ENCODE measurements at regions not wholly inside any gene's neighbourhood (a gene's known extent, or its start where the extent isn't known, plus 50 kb on each side); places are given as distances from the start of the nearest gene placed in this dataset.

DNA sequence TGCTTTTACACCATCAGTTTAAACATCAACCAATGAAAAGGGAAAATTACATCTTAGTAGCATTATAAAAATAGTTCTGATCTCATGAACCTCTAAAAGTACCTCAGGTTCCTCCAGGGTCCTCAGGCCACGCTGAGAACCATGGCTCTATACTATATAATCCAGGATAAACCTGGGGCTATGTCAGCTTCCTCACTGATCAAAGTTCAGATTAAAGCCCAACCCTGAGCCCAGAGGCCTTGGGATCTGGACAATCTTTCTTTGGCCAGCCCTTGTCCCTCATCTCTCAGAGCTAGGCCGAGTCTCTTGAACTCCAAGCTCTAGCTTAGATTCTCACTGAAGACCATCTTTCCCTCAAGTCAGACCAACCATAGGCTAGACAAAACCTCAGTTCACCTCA lies 168.3 kb downstream of the PLPP3 start:
- TF ChIP-seq, protein P1, sequence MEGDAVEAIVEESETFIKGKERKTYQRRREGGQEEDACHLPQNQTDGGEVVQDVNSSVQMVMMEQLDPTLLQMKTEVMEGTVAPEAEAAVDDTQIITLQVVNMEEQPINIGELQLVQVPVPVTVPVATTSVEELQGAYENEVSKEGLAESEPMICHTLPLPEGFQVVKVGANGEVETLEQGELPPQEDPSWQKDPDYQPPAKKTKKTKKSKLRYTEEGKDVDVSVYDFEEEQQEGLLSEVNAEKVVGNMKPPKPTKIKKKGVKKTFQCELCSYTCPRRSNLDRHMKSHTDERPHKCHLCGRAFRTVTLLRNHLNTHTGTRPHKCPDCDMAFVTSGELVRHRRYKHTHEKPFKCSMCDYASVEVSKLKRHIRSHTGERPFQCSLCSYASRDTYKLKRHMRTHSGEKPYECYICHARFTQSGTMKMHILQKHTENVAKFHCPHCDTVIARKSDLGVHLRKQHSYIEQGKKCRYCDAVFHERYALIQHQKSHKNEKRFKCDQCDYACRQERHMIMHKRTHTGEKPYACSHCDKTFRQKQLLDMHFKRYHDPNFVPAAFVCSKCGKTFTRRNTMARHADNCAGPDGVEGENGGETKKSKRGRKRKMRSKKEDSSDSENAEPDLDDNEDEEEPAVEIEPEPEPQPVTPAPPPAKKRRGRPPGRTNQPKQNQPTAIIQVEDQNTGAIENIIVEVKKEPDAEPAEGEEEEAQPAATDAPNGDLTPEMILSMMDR (IDR thresholded peaks at IDR 0.05), result no peak
- TF ChIP-seq EZH2 (IDR thresholded peaks at IDR 0.05), result no peak

Measured in neural progenitor cell (in vitro differentiated cells).